Esophagus squamous epithelium (tissue), 5 donors: ENCODE measurements at regions not wholly inside any gene's neighbourhood (a gene's known extent, or its start where the extent isn't known, plus 50 kb on each side); places are given as distances from the start of the nearest gene placed in this dataset.

Experiments
- DNase-seq: peaks from one replicate; lab custom pipeline; 2025; lab: John Stamatoyannopoulos, UW
- H3K27ac ChIP-seq, 4 donors: fragments of 200-600 bp; sonication (generic); one replicate each; pipeline ENCODE4 v1.5.1; 2016 to 2019; ENCODE audit warnings: mild to moderate bottlenecking in 1 of 4
- H3K27me3 ChIP-seq, 4 donors: fragments of 200-600 bp; sonication (generic); 1 replicate in 3 of 4; 2 replicates in 1 of 4; pipeline versions ENCODE4 v1.5.1 to v1.6.0; 2017 to 2021; ENCODE audit warnings: antibody characterized with exemption in 1 of 4
- H3K36me3 ChIP-seq, 3 donors: fragments of 200-600 bp; sonication (generic); one replicate each; pipeline ENCODE4 v1.5.1; 2016 to 2019
- H3K4me1 ChIP-seq, 3 donors: fragments of 200-600 bp; sonication (generic); one replicate each; pipeline ENCODE4 v1.5.1; 2017 to 2019
- H3K4me3 ChIP-seq, 4 donors: fragments of 200-600 bp; sonication (generic); 1 replicate in 3 of 4; 2 replicates in 1 of 4; pipeline ENCODE4 v1.5.1; 2016 to 2019; ENCODE audit warnings: mild to moderate bottlenecking in 2 of 4, moderate library complexity in 1 of 4
- H3K9me3 ChIP-seq, 3 donors: fragments of 200-600 bp; sonication (generic); one replicate each; pipeline ENCODE4 v1.5.1; 2016 to 2019
- POLR2A ChIP-seq, 4 donors: fragments of 450-650 bp; IDR thresholded peaks; one replicate each; pipeline ENCODE4 v1.6.1; 2017; ENCODE audit warnings: antibody characterized with exemption in 4 of 4, mild to moderate bottlenecking in 4 of 4, moderate library complexity in 3 of 4
- WGBS, 2 donors: methylation state at CpG; one replicate each; pipeline ENCODE4 v1.1.5; 2018; 5-methylcytosine and 5-hydroxymethylcytosine counted together
- intact Hi-C: fragments of 100-400 bp; cut with DNase I; formaldehyde crosslinking; loops from one replicate; pipeline ENCODE4 v1.15.0; 2022
- TF ChIP-seq, protein P1 (sequence below), 6 experiments: fragments of 450-650 bp in 4 of 6; fragments of 200-600 bp in 2 of 6; sonication (generic) in 2 of 6; IDR thresholded peaks; one replicate each; pipeline ENCODE4 v1.5.1; 2016 to 2019; ENCODE audit warnings: antibody characterized with exemption in 6 of 6, mild to moderate bottlenecking in 4 of 6, moderate library complexity in 4 of 6
- donor health status: DM: yes; HTN: yes; CAD: no.

DNA sequence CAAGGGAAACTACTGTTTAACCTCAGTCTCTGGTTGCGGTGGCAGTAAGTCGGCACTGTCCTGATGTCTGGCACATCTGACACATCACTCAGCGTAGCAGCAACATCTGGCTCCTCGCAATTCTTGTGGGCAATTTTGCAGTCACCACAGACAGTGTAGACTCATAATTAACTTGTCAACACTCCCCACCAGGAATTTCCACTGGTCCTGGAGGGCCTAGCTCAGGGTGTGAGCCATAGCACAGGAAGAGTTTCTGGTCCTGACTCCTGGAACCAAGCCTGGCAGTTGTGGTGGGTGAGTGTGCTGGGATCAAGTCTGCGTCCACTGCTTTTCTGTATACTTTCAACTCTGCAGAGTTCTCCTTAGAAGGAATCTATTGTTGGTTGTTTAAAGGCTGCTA lies 209.7 kb downstream of the SNX19 start:
- H3K4me3 ChIP-seq = no peak overlapping the region
- peak overlapping the region in 1 of 4 donors; percentile 7 for H3K27ac ChIP-seq
- intact Hi-C loops = no loop called here
- 82 to 83% methylated on average over 4 of the region's 5 CpGs for WGBS, 2 donors
- no peaks in the 10 kb centered on the region for H3K36me3 ChIP-seq
- H3K27me3 ChIP-seq = no peaks in the 10 kb centered on the region
- no peaks in the 10 kb centered on the region for H3K4me1 ChIP-seq
- no peak for TF ChIP-seq POLR2A (IDR thresholded peaks at IDR 0.05)
- TF ChIP-seq, protein P1, sequence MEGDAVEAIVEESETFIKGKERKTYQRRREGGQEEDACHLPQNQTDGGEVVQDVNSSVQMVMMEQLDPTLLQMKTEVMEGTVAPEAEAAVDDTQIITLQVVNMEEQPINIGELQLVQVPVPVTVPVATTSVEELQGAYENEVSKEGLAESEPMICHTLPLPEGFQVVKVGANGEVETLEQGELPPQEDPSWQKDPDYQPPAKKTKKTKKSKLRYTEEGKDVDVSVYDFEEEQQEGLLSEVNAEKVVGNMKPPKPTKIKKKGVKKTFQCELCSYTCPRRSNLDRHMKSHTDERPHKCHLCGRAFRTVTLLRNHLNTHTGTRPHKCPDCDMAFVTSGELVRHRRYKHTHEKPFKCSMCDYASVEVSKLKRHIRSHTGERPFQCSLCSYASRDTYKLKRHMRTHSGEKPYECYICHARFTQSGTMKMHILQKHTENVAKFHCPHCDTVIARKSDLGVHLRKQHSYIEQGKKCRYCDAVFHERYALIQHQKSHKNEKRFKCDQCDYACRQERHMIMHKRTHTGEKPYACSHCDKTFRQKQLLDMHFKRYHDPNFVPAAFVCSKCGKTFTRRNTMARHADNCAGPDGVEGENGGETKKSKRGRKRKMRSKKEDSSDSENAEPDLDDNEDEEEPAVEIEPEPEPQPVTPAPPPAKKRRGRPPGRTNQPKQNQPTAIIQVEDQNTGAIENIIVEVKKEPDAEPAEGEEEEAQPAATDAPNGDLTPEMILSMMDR (IDR thresholded peaks at IDR 0.05) = no peak
- no peaks in the 10 kb centered on the region for H3K9me3 ChIP-seq
- DNase-seq = no peak

DNA sequence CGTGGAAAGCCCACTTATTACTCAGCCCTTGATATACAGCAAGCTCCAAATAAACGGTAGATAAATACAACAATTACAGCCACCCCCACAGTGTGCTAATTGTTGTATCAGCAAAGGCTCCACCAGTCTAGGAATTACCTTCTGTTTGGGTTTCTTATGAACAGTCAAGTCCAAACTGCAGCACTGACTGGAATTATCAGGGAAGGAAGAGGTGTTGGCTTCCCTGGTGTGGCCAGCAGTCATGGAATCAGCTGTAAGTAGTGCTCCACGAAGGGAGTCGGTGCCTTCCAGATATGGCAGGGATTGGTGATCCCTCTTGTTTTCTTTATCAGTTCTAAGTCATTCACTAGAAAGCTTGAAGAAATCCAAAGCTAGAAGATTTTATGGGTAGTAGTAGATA lies 209.1 kb downstream of the SNX19 start:
- Histone ChIP-seq H3K36me3 (no peaks in the 10 kb centered on the region), H3K4me1 (no peaks in the 10 kb centered on the region), H3K9me3 (no peaks in the 10 kb centered on the region), H3K27me3 (no peaks in the 10 kb centered on the region), H3K27ac (no peak overlapping the region), H3K4me3 (no peak overlapping the region)
- TF ChIP-seq, protein P1 (IDR thresholded peaks at IDR 0.05) = no peak
- no peak for TF ChIP-seq POLR2A (IDR thresholded peaks at IDR 0.05)
- intact Hi-C loops = no loop called here
- 87 to 94% methylated on average over 3 to 4 of the region's 4 CpGs for WGBS, 2 donors
- no peak for DNase-seq

DNA sequence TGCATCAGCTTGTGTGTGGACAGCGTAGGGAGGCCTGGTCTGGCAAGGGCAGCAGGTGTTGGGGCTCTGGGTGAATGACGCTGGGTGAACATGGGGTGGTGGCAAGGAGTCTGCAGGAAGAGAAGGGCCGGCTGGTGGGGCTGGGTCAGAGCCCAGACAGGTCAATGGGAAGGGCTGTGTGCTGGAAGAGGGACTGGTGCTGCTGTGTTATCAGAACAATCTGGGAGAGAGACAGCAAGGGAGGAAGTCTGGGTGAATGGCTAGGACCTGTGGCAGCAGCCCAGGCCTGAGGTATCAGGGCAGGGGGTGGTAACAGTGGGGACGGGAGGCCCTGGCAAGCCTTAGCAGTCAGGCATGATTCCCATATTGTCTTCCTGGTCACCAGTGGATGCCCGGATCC lies 206.7 kb downstream of the SNX19 start:
- TF ChIP-seq POLR2A (IDR thresholded peaks at IDR 0.05) = no peak
- TF ChIP-seq, protein P1 (IDR thresholded peaks at IDR 0.05) = no peak
- no peak overlapping the region for H3K27ac ChIP-seq
- WGBS, 2 donors = 78 to 80% methylated on average over 5 of the region's 5 CpGs

DNA sequence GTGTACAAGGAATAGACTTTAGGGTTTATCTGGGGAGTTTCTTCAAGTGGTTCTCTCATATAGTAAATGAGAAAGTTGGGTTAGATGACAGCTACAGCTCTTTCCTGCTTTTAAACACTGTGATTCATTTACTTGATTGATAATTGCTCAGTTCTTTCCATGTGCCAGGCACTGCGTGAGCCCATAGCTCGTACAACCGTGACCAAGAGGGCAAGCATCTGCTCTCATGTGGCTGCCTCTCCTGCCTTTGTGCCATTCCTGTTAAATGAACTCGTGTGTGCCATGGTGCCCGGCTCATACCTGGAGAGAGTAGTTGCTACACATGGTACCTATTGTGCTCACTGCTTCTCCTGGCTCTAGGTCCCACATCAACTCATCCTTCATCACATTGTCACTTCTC lies 206.3 kb downstream of the SNX19 start:
- H3K36me3 ChIP-seq = no peaks in the 10 kb centered on the region
- H3K9me3 ChIP-seq = no peaks in the 10 kb centered on the region
- DNase-seq = no peak
- intact Hi-C loops = no loop called here
- H3K4me1 ChIP-seq = no peaks in the 10 kb centered on the region
- TF ChIP-seq, protein P1 (IDR thresholded peaks at IDR 0.05) = no peak
- TF ChIP-seq POLR2A (IDR thresholded peaks at IDR 0.05) = no peak
- no peaks in the 10 kb centered on the region for H3K27me3 ChIP-seq
- no peak overlapping the region for H3K4me3 ChIP-seq
- 62 to 91% methylated on average over 5 of the region's 5 CpGs for WGBS, 2 donors
- no peak overlapping the region for H3K27ac ChIP-seq

More for the DNA sequence above, 206.7 kb downstream of the SNX19 start:
- Histone ChIP-seq H3K4me1 (no peaks in the 10 kb centered on the region), H3K4me3 (no peak overlapping the region), H3K36me3 (no peaks in the 10 kb centered on the region), H3K9me3 (no peaks in the 10 kb centered on the region), H3K27me3 (no peaks in the 10 kb centered on the region)
- no peak for DNase-seq
- intact Hi-C loops = no loop called here

DNA sequence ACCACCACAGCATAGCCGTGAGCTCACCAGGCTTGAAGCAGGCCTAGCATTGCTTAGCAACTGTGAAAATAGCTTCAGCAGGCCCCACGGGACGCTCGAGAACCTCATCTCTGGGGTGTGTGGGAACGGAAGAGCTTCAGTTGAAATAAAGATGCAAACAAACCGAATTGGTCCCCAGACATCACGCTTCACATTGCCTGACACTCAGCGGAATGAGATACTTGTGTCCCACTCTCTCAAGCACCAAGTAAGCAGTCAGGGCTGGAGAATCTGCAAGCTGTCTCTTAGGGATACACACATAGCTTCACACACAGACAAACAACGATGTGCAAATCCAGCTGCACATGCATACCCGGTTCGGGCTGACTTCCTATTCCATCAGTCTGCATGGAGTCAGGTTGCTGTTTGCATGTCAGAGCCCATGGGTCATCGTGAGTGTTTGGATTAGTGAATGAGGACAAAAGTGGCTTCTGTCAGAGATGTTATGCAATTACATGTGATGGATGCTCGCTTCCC lies 205.7 kb downstream of the SNX19 start:
- Histone ChIP-seq H3K27ac (no peak overlapping the region), H3K27me3 (no peaks in the 10 kb centered on the region), H3K9me3 (no peaks in the 10 kb centered on the region), H3K4me3 (no peak overlapping the region), H3K36me3 (no peaks in the 10 kb centered on the region), H3K4me1 (no peaks in the 10 kb centered on the region)
- no peak for TF ChIP-seq POLR2A (IDR thresholded peaks at IDR 0.05)
- TF ChIP-seq, protein P1 (IDR thresholded peaks at IDR 0.05) = no peak
- DNase-seq = no peak
- 38 to 71% methylated on average over 9 to 13 of the region's 13 CpGs for WGBS, 2 donors
- intact Hi-C loops = no loop called here
